GM21447 (cell line): ENCODE measurements at regions not wholly inside any gene's neighbourhood (a gene's known extent, or its start where the extent isn't known, plus 50 kb on each side); places are given as distances from the start of the nearest gene placed in this dataset.

Experiments used
- ATAC-seq: cut with Tn5 transposase; IDR thresholded peaks from one replicate; pipeline ENCODE4 v1.9.1; 2021; ENCODE audit not compliant: unreplicated experiment

DNA sequence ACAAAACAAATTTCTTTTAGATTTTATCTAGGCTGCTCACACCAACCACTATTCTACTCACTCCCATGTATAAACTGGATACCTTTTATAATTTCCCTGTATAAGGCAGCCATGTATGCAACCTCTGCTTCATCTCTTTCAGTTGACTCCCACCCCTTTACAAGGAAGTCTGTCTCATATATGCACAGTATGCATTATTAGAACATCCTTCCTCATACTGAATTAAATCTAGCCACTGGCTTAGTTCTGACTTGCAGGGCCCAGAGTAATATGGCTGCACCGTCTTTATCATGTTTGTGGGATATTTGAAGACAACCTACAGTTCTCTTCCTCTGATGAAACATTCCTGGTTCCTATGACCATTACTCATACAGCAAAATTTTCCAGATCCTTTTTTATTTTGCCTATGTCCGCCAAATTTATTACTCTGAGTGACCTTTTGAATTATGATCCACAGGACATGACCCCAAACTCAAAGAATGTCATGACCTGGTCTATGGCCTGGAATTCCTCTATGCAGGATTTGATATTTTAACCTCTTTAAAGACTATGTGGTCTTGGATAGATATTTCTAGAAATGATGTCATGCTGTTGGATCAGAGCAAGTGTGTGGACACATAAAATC is 76.6 kb upstream of the ITGA1 start:
- ATAC-seq: no peak

DNA sequence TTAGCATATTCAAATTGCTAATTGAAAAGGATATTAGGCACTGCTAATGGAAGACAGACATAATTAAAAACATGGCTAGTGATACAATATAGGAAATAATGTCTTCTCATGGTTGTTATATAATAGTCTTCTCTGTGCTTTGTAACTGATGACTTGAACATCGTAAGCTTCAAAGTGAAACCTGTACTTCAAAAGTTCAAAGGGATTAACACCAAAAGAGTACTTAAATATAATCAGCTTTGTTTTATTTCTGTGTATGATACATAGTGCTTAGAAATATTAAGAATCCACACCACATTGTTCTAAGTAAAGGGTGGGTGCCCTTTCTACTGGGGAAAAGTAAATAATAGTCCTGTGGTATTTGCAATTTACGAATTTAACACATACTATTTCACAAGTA is 75.4 kb upstream of the ITGA1 start:
- no peak for ATAC-seq

DNA sequence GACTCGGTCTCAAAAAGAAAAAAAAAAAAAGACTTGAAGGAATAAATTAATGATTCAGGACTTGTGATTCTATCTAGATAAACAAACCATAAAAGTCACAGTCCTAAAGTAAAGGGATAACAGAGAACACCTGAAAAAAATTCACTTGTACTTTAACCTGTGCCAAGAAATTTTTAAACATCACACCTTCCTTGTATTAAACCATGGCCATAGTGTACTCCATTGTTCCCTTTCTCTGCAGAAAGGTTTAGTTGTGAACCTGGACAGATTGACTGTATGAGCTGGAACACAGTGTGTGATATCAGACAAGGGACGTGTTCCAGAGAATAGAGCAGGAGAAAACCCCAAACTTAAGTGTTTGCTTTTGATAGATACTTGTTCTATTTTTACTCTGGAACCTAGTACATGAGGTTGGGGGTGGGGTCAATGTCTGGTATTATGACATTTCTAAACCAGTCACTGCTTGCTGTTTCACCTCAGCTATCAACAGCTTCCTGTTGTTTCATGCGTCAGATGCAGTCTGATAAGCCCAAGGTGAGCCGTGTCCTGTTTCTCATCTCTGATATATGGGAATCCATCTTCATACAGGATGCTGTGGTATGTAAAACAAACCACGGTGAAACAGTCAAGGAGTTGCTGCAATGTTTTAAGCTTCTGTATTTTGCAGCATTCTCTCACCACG is 62.5 kb upstream of the ITGA1 start:
- ATAC-seq: peak; percentile 87

DNA sequence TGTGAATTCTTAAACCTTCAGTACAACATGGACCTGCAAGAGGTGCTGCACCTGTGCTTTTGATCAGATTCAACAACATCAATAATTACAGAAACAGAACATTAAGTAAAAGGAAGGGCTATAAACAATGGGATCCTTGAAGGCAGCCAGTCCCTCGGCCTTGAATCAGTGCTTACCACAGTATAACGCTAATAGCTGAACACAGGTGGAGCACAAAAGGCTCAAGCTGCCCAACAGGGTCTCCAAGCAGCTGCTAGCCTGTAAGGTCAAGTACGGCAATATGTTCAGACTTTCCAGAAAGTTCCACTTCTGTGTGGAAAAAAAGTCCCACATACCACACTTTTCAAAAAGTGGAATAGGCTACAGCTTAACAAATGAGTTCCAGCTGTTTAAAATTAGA is 61.9 kb upstream of the ITGA1 start:
- ATAC-seq: peak; percentile 19

DNA sequence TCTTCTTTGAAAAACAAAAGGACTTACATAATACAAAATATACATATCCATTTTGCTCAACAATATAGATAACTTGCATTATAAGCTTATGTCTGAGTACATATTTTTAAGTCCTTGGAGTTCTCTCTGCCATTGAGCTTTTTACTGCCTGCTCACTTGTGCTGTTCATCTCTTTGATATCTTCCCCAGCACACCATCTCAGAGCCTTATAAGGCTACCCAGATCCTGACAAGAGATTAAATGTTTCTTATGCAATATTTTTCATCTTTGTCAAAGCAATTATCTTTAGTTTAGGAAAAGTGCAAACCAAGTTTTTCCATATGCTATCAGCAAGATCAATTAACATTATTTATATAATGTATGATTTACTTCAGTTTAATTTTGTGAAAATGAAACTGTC is 60.7 kb upstream of the ITGA1 start:
- no peak for ATAC-seq

DNA sequence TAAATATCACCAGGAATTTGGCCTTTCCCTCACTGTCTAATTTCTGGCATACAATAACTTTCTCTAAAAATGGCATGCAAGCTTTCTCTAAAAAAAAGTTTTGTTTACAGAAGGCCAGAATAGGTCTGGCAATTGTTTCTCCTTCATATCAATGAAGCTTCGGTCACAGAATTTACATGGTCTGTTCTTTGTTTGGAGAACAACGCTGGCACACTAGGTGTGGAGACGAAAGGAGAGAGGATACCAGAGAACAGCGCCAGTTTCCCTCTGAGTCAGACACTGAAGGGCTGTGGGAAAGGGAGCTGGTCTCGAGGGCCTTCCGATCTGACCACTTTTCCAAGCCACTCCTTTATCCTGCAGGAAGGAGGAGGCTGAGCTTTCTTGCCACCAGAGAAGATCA is 60.1 kb upstream of the ITGA1 start:
- no peak for ATAC-seq

DNA sequence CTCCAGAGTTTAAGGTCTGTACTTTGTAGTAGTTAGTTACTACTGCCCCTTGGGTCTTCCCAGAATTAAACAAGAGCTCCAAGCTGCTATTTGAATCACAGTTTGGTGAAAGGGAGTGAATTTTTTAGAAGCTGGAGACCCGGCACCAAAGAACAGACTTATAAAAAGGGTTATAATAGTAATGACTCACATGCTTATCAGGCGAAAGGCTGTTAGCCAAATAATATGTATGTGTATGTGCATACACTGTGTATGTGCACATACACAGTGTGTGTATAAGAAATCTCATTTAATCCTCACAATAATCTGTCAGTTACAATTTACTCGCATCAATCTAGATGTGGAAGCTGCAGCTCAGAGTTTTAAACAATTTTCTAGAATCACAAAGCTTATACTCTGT is 59.5 kb upstream of the ITGA1 start:
- no peak for ATAC-seq

DNA sequence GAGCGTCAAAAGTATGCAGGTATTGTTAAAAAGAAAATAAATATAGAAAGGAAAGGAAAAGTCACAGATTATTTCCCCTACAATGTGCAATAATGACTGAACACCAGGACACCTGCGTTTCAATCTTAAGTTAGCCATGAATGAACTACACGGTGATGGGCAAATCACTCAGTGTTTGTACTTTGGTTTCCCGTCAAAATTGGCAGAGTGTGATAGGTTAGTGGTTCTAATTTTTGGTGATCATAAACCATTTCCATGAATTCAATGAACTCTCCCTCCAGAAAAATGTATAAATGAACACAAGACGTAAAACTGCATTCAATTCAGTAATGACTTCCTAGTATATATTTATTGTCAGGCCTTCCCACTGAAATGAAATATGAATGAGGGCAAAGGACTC is 59.0 kb upstream of the ITGA1 start:
- no peak for ATAC-seq

DNA sequence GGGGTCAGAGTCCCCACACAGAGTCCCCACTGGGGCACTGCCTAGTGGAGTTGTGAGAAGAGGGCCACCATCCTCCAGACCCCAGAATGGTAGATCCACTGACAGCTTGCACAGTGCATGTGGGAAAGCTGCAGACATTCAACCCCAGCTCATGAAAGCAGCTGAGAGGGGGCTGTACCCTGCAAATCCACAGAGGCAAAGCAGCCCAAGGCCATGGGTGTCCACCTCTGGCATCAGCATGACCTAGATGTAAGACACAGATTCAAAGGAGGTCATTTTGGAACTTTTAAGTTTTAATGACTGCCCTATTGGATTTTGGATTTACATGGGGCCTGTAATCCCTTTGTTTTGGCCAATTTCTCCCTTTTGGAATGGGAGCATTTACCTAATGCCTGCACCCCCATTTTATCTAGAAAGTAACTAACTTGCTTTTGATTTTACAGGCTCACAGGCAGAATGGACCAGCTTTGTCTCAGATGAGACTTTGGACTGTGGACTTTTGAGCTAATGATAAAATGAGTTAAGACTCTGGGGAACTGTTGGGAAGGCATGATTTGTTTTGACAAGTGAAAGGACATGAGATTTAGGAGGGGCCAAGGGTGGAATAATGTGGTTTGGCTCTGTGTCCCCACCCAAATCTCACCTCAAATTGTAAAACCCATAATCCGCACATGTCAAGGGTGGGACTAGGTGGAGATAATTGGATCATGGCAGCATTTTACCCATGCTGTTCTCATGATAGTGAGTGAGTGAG is 56.3 kb upstream of the ITGA1 start:
- ATAC-seq: no peak

DNA sequence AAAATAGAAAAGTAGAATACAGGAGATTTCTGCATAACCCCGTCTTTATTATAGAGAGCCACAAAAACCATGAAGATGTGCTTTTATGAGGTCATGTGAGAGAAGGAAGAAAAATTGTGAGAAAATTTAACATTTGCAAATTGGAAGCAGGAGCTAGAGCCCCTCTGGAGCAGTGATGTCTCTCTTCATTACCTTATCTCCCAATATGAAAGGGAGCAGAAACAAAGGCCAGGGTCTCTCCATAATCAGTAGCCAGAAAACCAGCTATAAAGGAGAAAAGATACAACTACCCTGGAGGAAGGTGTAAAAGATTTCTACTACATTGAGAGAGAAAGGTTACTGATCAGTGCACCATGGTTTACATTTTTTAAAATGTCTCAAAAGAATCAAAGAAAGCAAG is 53.2 kb upstream of the ITGA1 start:
- no peak for ATAC-seq

DNA sequence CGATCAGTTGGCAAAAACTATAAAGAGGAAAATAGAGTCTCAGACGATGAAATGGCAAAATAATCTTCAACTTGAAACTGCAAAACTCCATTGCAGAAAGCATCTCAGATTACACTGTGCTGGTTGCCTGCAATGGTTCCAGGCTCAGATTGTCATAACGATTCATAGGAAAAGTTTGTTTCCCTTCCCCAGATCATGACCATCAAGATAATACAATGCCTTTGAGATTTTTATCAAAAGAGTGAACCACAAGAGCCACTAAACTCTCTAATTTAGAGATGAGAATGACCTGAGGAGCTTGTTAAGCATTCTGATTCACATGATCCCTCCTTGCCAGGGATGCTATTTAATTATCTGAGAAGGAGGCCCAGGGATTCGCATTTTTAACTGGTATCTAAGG is 52.6 kb upstream of the ITGA1 start:
- no peak for ATAC-seq
